SK-N-SH treated with all-trans-retinoic acid at 6 μM for 48 hours (cell line): ENCODE measurements at regions not wholly inside any gene's neighbourhood (a gene's known extent, or its start where the extent isn't known, plus 50 kb on each side); places are given as distances from the start of the nearest gene placed in this dataset.

ENCODE experiments used
- ATAC-seq: fragments of 200-7000 bp; cut with Tn5 transposase; 3 replicates; pipeline ENCODE4 v1.9.1; 2020; ENCODE audit warnings: mild to moderate bottlenecking, moderate library complexity
- BACH2 ChIP-seq: fragments of 250-450 bp; sonication (Bioruptor Pico); IDR thresholded peaks from 2 replicates; pipeline ENCODE4 v1.9.0; 2021; ENCODE audit warnings: mild to moderate bottlenecking, borderline replicate concordance
- CSDC2 ChIP-seq: fragments of 250-450 bp; sonication (Bioruptor Pico); IDR thresholded peaks from 2 replicates; pipeline ENCODE4 v1.5.0; 2020; ENCODE audit warnings: mild to moderate bottlenecking, moderate library complexity
- ESRRG ChIP-seq: fragments of 250-450 bp; sonication (Bioruptor Pico); IDR thresholded peaks from 2 replicates; pipeline ENCODE4 v1.6.1; 2021; ENCODE audit warnings: mild to moderate bottlenecking
- GLIS3 ChIP-seq: fragments of 250-450 bp; sonication (Bioruptor Pico); IDR thresholded peaks from 2 replicates; pipeline ENCODE4 v1.5.0; 2020; ENCODE audit warnings: mild to moderate bottlenecking, moderate library complexity
- OSR1 ChIP-seq: fragments of 250-450 bp; sonication (Bioruptor Pico); IDR thresholded peaks from 2 replicates; pipeline ENCODE4 v1.8.0; 2022; ENCODE audit warnings: moderate library complexity, mild to moderate bottlenecking, inconsistent platforms
- PPARA ChIP-seq: fragments of 250-450 bp; sonication (Bioruptor Pico); IDR thresholded peaks from 2 replicates; pipeline ENCODE4 v1.5.0; 2020; ENCODE audit warnings: mild to moderate bottlenecking, borderline replicate concordance
- RARB ChIP-seq: fragments of 250-450 bp; sonication (Bioruptor Pico); IDR thresholded peaks from 2 replicates; pipeline ENCODE4 v1.8.0; 2021; ENCODE audit warnings: mild to moderate bottlenecking, moderate library complexity
- SNAI2 ChIP-seq: fragments of 250-450 bp; sonication (Bioruptor Pico); IDR thresholded peaks from 2 replicates; pipeline ENCODE4 v1.5.0; 2020; ENCODE audit warnings: mild to moderate bottlenecking, moderate library complexity
- TCF4 ChIP-seq: fragments of 250-450 bp; sonication (Bioruptor Pico); IDR thresholded peaks from 2 replicates; pipeline ENCODE4 v1.8.0; 2021; ENCODE audit warnings: mild to moderate bottlenecking, moderate library complexity, borderline replicate concordance
- TOX ChIP-seq: fragments of 250-450 bp; sonication (Bioruptor Pico); IDR thresholded peaks from 2 replicates; pipeline ENCODE4 v1.8.0; 2021; ENCODE audit warnings: mild to moderate bottlenecking, moderate library complexity, borderline replicate concordance
- ZC3H10 ChIP-seq: fragments of 250-450 bp; sonication (Bioruptor Pico); IDR thresholded peaks from 2 replicates; pipeline ENCODE4 v1.5.1; 2021; ENCODE audit warnings: mild to moderate bottlenecking, moderate library complexity
- ZFP3 ChIP-seq: fragments of 250-450 bp; sonication (Bioruptor Pico); IDR thresholded peaks from 2 replicates; pipeline ENCODE4 v1.5.0; 2020; ENCODE audit warnings: mild to moderate bottlenecking, moderate library complexity
- ZFP30 ChIP-seq: fragments of 450-650 bp; formaldehyde crosslinking; IDR thresholded peaks from 2 replicates; pipeline ENCODE4 v1.5.0; 2022; ENCODE audit warnings: mild to moderate bottlenecking, moderate library complexity
- ZNF565 ChIP-seq: fragments of 450-650 bp; formaldehyde crosslinking; conservative IDR thresholded peaks from 2 replicates; pipeline ENCODE4 v1.5.0; 2020; ENCODE audit warnings: low read depth, mild to moderate bottlenecking, moderate library complexity
- ZNF70 ChIP-seq: fragments of 450-650 bp; formaldehyde crosslinking; IDR thresholded peaks from 2 replicates; pipeline ENCODE4 v1.5.0; 2020; ENCODE audit warnings: mild to moderate bottlenecking, moderate library complexity
- ZNF8 ChIP-seq: fragments of 450-650 bp; formaldehyde crosslinking; IDR thresholded peaks from 2 replicates; pipeline ENCODE4 v1.5.0; 2020; ENCODE audit warnings: mild to moderate bottlenecking, moderate library complexity
- TF ChIP-seq, protein P1 (sequence below): fragments of 250-450 bp; sonication (Bioruptor Pico); IDR thresholded peaks from 2 replicates; pipeline ENCODE4 v1.5.0; 2020; ENCODE audit warnings: mild to moderate bottlenecking, moderate library complexity
- TF ChIP-seq, protein P2 (sequence below): fragments of 250-450 bp; sonication (Bioruptor Pico); IDR thresholded peaks from 2 replicates; pipeline ENCODE4 v1.5.1; 2021; ENCODE audit warnings: mild to moderate bottlenecking, moderate library complexity
- TF ChIP-seq, protein P3 (sequence below): fragments of 250-450 bp; sonication (Bioruptor Pico); IDR thresholded peaks from 2 replicates; pipeline ENCODE4 v1.8.0; 2021; ENCODE audit warnings: low read depth, mild to moderate bottlenecking, moderate library complexity, borderline replicate concordance
- TF ChIP-seq, protein P4 (sequence below): fragments of 250-450 bp; sonication (Bioruptor Pico); IDR thresholded peaks from 2 replicates; pipeline ENCODE4 v1.5.1; 2020; ENCODE audit warnings: low read depth, mild to moderate bottlenecking, moderate library complexity
- TF ChIP-seq, protein P5 (sequence below): fragments of 250-450 bp; sonication (Bioruptor Pico); IDR thresholded peaks from 2 replicates; pipeline ENCODE4 v1.8.0; 2020; ENCODE audit warnings: mild to moderate bottlenecking, moderate library complexity, borderline replicate concordance

DNA sequence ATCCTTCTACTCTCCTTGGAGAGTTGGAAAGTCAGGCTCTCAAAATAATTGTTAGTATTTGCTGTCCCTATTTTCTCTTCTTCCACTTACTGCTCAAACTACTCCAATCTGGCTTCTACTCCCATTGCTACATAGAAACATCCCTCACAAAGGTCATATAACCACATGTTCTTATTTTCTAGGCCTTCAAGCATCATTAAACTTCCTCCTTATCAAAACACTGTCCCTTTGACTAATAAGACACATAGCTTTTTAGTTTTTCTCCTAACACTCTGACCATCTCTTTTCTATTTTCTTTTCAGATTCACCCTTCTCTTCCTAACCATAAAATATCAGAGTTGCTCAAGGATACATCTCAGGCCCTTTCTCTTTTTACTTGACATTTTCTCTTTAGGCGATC lies 148.3 kb downstream of the MBD2 start (continued):
- TF ChIP-seq, protein P1, sequence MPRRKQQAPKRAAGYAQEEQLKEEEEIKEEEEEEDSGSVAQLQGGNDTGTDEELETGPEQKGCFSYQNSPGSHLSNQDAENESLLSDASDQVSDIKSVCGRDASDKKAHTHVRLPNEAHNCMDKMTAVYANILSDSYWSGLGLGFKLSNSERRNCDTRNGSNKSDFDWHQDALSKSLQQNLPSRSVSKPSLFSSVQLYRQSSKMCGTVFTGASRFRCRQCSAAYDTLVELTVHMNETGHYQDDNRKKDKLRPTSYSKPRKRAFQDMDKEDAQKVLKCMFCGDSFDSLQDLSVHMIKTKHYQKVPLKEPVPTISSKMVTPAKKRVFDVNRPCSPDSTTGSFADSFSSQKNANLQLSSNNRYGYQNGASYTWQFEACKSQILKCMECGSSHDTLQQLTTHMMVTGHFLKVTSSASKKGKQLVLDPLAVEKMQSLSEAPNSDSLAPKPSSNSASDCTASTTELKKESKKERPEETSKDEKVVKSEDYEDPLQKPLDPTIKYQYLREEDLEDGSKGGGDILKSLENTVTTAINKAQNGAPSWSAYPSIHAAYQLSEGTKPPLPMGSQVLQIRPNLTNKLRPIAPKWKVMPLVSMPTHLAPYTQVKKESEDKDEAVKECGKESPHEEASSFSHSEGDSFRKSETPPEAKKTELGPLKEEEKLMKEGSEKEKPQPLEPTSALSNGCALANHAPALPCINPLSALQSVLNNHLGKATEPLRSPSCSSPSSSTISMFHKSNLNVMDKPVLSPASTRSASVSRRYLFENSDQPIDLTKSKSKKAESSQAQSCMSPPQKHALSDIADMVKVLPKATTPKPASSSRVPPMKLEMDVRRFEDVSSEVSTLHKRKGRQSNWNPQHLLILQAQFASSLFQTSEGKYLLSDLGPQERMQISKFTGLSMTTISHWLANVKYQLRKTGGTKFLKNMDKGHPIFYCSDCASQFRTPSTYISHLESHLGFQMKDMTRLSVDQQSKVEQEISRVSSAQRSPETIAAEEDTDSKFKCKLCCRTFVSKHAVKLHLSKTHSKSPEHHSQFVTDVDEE (CRISPR knock-in tag) = no peak
- TF ChIP-seq PPARA (CRISPR knock-in tag) (no peak), ZC3H10 (CRISPR knock-in tag) (no peak), ZNF70 (no peak)
- TF ChIP-seq, protein P2, sequence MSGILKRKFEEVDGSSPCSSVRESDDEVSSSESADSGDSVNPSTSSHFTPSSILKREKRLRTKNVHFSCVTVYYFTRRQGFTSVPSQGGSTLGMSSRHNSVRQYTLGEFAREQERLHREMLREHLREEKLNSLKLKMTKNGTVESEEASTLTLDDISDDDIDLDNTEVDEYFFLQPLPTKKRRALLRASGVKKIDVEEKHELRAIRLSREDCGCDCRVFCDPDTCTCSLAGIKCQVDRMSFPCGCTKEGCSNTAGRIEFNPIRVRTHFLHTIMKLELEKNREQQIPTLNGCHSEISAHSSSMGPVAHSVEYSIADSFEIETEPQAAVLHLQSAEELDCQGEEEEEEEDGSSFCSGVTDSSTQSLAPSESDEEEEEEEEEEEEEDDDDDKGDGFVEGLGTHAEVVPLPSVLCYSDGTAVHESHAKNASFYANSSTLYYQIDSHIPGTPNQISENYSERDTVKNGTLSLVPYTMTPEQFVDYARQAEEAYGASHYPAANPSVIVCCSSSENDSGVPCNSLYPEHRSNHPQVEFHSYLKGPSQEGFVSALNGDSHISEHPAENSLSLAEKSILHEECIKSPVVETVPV (CRISPR knock-in tag) = no peak
- TF ChIP-seq, protein P3, sequence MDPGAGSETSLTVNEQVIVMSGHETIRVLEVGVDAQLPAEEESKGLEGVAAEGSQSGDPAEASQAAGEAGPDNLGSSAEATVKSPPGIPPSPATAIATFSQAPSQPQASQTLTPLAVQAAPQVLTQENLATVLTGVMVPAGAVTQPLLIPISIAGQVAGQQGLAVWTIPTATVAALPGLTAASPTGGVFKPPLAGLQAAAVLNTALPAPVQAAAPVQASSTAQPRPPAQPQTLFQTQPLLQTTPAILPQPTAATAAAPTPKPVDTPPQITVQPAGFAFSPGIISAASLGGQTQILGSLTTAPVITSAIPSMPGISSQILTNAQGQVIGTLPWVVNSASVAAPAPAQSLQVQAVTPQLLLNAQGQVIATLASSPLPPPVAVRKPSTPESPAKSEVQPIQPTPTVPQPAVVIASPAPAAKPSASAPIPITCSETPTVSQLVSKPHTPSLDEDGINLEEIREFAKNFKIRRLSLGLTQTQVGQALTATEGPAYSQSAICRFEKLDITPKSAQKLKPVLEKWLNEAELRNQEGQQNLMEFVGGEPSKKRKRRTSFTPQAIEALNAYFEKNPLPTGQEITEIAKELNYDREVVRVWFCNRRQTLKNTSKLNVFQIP (CRISPR knock-in tag) = no peak

DNA sequence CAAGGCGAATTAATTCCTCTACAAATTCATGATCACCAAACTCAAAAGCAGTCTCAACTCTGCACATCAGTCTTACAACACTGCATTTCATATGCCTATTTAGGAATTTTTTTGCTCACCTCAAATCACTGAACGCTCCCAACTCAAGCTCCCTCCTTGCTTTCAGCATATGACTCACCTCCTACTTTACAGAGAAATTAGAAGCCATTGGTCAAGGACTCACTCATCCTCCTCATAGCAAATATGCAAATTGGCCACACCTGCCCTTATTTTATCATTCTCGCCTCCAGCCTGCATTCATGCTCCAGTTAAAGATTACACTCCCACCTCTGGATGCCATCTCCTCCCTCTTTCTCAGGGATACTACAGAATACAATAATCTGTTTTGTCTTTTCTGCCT lies 148.8 kb downstream of the MBD2 start:
- ATAC-seq = no peak

DNA sequence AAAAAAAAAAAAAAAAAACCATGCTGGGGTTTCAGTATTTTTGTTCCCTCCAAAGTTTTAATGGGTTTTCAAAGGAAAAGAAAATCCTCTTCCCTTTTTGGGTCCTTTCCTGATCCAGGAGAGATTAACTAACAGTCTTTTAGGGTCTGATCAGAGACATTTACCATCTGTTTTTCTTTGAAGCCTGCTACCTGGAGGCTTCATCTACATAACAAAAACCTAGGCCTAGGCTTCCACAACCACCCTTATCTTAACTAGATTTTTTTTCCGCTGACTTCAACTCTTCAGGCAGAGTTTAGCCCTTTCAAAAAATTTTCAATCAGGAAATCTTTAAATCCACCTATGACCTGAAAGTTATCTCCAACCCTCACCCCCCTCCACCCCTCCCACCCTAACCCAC lies 154.7 kb downstream of the MBD2 start:
- ATAC-seq = no peak
- TF ChIP-seq, protein P4, sequence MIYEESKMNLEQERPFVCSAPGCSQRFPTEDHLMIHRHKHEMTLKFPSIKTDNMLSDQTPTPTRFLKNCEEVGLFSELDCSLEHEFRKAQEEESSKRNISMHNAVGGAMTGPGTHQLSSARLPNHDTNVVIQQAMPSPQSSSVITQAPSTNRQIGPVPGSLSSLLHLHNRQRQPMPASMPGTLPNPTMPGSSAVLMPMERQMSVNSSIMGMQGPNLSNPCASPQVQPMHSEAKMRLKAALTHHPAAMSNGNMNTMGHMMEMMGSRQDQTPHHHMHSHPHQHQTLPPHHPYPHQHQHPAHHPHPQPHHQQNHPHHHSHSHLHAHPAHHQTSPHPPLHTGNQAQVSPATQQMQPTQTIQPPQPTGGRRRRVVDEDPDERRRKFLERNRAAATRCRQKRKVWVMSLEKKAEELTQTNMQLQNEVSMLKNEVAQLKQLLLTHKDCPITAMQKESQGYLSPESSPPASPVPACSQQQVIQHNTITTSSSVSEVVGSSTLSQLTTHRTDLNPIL (CRISPR knock-in tag) = no peak
- TF ChIP-seq PPARA (CRISPR knock-in tag) (no peak), ZFP3 (no peak), RARB (CRISPR knock-in tag) (no peak), ESRRG (CRISPR knock-in tag) (no peak), TCF4 (no peak), ZNF8 (CRISPR knock-in tag) (no peak), CSDC2 (CRISPR knock-in tag) (no peak), BACH2 (CRISPR knock-in tag) (no peak), TOX (CRISPR knock-in tag) (no peak), ZNF565 (CRISPR knock-in tag) (no peak), SNAI2 (CRISPR knock-in tag) (no peak)
- TF ChIP-seq, protein P1 (CRISPR knock-in tag) = no peak

More for the DNA sequence above, 148.8 kb downstream of the MBD2 start:
- TF ChIP-seq PPARA (CRISPR knock-in tag) (no peak), TOX (CRISPR knock-in tag) (no peak), OSR1 (CRISPR knock-in tag) (no peak), ZNF565 (CRISPR knock-in tag) (no peak), ZC3H10 (CRISPR knock-in tag) (no peak), ZFP30 (CRISPR knock-in tag) (no peak), ZFP3 (no peak), CSDC2 (CRISPR knock-in tag) (no peak), GLIS3 (no peak)
- TF ChIP-seq, protein P3 (CRISPR knock-in tag) = no peak
- TF ChIP-seq, protein P4 (CRISPR knock-in tag) = no peak
- TF ChIP-seq, protein P5, sequence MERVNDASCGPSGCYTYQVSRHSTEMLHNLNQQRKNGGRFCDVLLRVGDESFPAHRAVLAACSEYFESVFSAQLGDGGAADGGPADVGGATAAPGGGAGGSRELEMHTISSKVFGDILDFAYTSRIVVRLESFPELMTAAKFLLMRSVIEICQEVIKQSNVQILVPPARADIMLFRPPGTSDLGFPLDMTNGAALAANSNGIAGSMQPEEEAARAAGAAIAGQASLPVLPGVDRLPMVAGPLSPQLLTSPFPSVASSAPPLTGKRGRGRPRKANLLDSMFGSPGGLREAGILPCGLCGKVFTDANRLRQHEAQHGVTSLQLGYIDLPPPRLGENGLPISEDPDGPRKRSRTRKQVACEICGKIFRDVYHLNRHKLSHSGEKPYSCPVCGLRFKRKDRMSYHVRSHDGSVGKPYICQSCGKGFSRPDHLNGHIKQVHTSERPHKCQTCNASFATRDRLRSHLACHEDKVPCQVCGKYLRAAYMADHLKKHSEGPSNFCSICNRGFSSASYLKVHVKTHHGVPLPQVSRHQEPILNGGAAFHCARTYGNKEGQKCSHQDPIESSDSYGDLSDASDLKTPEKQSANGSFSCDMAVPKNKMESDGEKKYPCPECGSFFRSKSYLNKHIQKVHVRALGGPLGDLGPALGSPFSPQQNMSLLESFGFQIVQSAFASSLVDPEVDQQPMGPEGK = no peak
